Activated T-cell treated with anti-CD3 and anti-CD28 coated beads, Interleukin-2, amount 50 U/mL, for 1 hour (primary cell): ENCODE measurements at regions not wholly inside any gene's neighbourhood (a gene's known extent, or its start where the extent isn't known, plus 50 kb on each side); places are given as distances from the start of the nearest gene placed in this dataset.

Experiments
- DNase-seq: peaks from one replicate; pipeline ENCODE4 v3.0.0-alpha.2; 2020

GRCh38 chr7:25759748-25760147, 392.2 kb upstream of the NFE2L3 start:
- no peak for DNase-seq

- DNase-seq, result no peak
Observed at GRCh38 chr7:25762511-25763462, 389.2 kb upstream of the NFE2L3 start.

GRCh38 chr7:25763463-25763860, 388.5 kb upstream of the NFE2L3 start:
- no peak for DNase-seq

GRCh38 chr7:25765110-25765655, 386.8 kb upstream of the NFE2L3 start:
- DNase-seq, result no peak

- DNase-seq, result no peak
Observed at GRCh38 chr7:25770235-25770634, 381.8 kb upstream of the NFE2L3 start.

- DNase-seq, result no peak
Observed at GRCh38 chr7:25770670-25771069, 381.3 kb upstream of the NFE2L3 start.

- DNase-seq, result no peak
Observed at GRCh38 chr7:25771491-25771890, 380.5 kb upstream of the NFE2L3 start.

GRCh38 chr7:25772802-25773201, 379.2 kb upstream of the NFE2L3 start:
- DNase-seq, result no peak

DNA sequence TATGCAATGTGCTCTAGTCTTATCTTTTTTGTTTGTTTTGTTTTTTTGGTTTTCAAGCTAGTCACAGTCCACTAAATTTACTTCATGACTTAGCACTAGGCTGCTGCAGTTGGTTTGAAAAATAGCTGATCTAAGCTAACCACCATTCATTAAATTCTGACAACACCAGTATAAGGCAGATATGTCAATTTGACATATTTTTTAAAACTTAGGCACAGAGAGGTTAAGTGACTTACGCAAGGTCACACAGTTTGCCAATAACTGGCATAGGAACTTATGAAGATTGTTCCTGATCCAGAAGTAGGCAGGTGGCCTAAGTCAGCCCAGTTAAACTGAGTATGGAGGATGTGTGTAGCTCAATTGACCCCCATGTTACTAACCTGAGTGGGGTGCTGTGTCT, 377.3 kb upstream of the NFE2L3 start:
- no peak for DNase-seq

GRCh38 chr7:25775570-25775969, 376.4 kb upstream of the NFE2L3 start:
- no peak for DNase-seq

- DNase-seq, result no peak
Observed at GRCh38 chr7:25775999-25776743, 375.8 kb upstream of the NFE2L3 start.

GRCh38 chr7:25776744-25777123, 375.3 kb upstream of the NFE2L3 start:
- no peak for DNase-seq

- DNase-seq, result no peak
Observed at GRCh38 chr7:25777969-25778708, 373.9 kb upstream of the NFE2L3 start.

- no peak for DNase-seq
Observed at GRCh38 chr7:25779002-25779546, 372.9 kb upstream of the NFE2L3 start.

- DNase-seq, result no peak
Observed at GRCh38 chr7:25780904-25781303, 371.1 kb upstream of the NFE2L3 start.

GRCh38 chr7:25781704-25782103, 370.3 kb upstream of the NFE2L3 start:
- DNase-seq, result no peak

GRCh38 chr7:25786936-25787335, 365.1 kb upstream of the NFE2L3 start:
- DNase-seq, result no peak

DNA sequence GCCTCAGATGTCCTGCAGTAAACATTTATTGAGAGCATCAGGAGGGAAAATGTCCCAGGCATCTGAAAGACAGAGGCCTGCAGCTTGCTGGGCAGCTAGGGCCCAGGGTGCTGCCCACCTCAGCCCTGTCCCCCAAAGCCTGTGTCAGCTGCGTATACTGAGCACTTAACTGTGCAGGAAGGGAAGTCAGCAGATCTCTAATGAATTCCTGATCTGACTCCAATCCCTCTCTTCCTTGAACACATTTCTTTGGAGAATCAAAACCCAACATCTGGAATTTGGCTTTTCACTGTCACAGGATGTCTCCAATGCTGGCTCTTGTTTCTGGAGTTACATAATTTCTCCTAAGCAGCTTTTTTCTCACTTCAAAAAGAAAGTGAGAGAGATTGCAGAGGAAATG, 364.7 kb upstream of the NFE2L3 start:
- no peak for DNase-seq

DNA sequence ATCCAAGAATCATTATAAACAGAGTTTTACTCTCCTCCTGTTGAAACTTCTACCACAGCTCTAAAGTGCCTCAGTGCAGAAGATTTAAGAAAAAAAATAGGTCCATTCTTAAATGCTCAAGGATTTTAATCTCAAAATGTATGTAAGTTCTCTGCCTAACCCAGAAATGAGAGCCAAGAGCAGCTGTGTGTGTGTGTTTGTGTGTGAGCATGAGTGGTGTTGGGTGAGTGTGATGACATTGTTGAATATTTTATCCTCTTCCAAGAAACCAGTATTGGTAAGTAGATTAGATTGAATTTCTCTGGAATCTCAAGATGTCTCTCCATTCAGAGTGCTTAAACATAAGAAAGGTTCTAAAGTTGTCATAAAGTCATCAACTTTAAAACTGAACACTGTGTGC, 363.6 kb upstream of the NFE2L3 start:
- DNase-seq, result no peak

DNA sequence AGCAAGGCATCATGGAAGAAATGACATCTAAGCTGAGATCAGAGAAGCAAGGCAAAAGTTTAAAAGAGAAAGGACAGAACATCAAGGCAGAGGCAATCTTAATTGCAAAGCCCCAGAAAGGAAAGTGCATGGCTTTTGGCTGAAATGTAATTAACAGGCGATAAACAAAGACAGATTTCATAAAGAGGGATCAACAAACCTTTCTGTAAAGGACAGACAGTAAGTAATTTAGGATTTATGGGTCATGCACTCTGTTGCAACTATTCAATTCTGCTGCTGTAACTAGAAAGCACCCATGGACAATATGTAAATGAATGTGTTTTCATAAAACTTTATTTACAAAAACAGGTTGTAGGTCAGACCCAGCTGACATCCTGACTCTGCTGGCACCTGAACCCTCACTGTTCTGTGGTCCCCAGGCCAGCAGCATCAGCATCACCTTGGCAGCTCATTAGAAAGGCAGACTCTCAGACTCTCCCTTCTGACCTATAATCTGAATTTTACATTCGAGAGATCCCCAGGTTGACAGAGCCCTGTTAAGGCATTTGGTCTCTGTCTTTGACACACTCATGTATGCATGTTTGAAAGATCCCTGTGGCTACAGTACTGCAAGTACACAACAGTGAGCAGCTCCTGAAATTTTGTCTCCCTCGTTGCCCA, 362.9 kb upstream of the NFE2L3 start:
- DNase-seq, result no peak

DNA sequence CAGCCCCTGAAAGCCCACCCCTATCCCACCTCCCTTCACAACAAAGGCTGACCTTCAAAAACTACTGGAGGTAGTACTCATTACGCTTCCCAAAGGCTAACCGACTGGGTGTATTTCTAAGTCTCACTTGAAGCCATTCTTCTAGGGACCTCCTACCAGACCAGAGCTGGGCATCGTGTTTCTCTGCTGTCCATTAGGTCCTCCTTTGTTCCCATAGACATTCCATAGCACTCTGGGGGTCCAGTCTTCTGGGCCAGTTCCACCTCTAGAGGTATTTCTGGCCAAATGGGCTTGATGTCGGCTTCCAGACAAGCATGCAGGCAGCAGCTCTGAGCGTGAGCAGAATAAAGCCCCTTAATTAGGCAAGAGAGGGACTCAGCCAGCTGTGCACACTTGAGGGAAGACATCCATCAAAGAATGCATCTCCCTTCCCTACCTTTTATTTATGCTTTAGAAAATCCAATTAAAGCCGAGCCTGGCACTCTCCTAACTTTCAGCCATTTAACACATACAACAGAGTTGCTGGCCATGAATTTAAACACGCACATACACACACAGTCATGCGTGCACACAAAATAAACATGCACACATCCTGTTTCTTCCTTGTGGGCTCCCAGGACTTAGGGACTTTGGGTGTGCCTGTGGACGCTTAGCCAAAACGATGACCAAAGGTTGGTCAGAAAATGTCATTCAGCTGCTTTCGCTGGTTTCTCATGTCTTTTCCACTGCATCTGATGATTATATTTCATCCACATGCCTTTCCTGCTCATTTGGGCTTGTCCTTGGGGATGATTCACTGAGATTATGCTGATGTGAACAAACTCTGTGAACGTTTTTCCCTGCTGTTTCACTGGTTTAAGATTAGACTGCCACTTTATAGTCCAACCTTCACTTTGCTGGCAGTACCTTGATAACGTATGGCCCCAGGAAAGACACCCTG, 362.0 kb upstream of the NFE2L3 start:
- DNase-seq, result no peak
